ENCODE measurements at regions not wholly inside any gene's neighbourhood (a gene's known extent, or its start where the extent isn't known, plus 50 kb on each side); places are given as distances from the start of the nearest gene placed in this dataset.

DNA sequence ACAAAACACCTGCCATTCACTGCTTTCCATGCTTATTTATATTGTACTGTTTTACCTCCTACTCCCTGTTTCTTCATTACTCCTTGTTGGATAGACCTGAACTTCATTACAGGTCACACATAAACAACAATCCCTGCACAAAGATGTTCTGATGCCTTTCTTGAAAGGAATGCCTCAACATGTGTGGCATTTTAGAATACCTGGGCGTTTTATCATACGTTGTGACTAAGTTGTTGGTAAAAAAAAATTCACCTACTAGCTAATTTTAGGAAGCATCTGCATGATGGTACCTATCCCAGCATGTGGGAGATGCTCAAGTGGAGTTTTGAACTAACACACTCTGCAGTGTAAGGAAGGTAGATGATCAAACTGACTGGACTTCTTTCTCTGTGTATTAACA is 604.1 kb downstream of the TAF11L14 start:
- no peak for DNase-seq
- TF ChIP-seq, protein P1, sequence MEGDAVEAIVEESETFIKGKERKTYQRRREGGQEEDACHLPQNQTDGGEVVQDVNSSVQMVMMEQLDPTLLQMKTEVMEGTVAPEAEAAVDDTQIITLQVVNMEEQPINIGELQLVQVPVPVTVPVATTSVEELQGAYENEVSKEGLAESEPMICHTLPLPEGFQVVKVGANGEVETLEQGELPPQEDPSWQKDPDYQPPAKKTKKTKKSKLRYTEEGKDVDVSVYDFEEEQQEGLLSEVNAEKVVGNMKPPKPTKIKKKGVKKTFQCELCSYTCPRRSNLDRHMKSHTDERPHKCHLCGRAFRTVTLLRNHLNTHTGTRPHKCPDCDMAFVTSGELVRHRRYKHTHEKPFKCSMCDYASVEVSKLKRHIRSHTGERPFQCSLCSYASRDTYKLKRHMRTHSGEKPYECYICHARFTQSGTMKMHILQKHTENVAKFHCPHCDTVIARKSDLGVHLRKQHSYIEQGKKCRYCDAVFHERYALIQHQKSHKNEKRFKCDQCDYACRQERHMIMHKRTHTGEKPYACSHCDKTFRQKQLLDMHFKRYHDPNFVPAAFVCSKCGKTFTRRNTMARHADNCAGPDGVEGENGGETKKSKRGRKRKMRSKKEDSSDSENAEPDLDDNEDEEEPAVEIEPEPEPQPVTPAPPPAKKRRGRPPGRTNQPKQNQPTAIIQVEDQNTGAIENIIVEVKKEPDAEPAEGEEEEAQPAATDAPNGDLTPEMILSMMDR (IDR thresholded peaks at IDR 0.05): no peak
- Mint-ChIP-seq H3K36me3 (ENCODE audit: low read depth) (no peaks in the 10 kb centered on the region), H3K4me3 (no peak overlapping the region), H3K4me1 (ENCODE audit: low read depth) (no peaks in the 10 kb centered on the region), H3K27me3 (ENCODE audit: insufficient read depth) (no peaks in the 10 kb centered on the region), H3K27ac (no peak overlapping the region), H3K9me3 (peaks cover 9% of the 10 kb centered on the region)

- H3K4me3 Mint-ChIP-seq: no peak overlapping the region
- DNase-seq: no peak
- TF ChIP-seq, protein P1 (IDR thresholded peaks at IDR 0.05): no peak
- peaks cover 21% of the 10 kb centered on the region for H3K9me3 Mint-ChIP-seq
- peaks cover 1% of the 10 kb centered on the region; the same call in 1 of the 2 replicates for H3K27me3 Mint-ChIP-seq (ENCODE audit: insufficient read depth)
- H3K36me3 Mint-ChIP-seq (ENCODE audit: low read depth): no peaks in the 10 kb centered on the region; the same call in 1 of the 2 replicates
- no peaks in the 10 kb centered on the region for H3K4me1 Mint-ChIP-seq (ENCODE audit: low read depth)
- H3K27ac Mint-ChIP-seq: no peak overlapping the region
Measured at GRCh38 chr5:18240971-18241370, 606.7 kb downstream of the TAF11L14 start.

DNA sequence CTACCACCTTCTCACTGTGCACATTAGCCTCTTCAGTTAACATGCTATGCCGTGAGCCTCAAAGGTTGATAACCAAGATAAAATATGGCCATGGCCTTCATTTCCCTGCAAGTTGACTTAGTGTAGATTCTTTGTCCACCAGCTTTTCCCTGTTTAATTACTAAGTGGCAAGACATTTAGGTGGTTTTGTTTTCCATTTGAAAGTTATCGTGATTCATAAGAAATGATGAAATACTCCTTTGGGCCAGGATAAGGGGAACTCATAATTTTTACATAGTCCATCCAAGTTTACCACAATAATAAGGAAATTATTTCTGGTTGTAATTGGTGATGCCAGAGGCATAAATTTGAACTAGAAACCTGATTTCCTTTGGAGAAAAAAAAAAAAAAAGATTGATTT is 609.6 kb downstream of the TAF11L14 start:
- TF ChIP-seq, protein P1 (IDR thresholded peaks at IDR 0.05): no peak
- Mint-ChIP-seq H3K36me3 (ENCODE audit: low read depth) (no peaks in the 10 kb centered on the region; the same call in 1 of the 2 replicates), H3K9me3 (peaks cover 42% of the 10 kb centered on the region), H3K4me3 (no peak overlapping the region), H3K4me1 (ENCODE audit: low read depth) (no peaks in the 10 kb centered on the region), H3K27me3 (ENCODE audit: insufficient read depth) (peaks cover 1% of the 10 kb centered on the region; the same call in 1 of the 2 replicates), H3K27ac (no peak overlapping the region)
- no peak for DNase-seq

DNA sequence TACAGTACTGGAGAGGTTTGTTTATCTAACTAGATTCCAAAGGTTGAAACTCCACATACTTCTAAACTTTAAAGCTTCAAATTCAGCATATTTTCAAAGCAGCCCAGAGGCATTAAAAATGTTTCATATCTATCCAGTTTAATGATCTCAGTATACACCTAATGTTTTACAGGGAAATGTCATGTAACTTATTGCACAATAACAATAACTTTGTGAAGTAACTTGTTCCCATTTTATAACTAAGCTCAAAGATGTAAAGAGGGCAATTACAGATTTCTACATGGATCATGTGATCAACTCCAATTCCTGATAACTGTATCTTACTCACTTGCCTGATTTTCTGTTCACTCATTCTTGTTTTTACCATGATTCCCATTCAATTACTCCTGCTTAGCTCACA is 610.0 kb downstream of the TAF11L14 start:
- Mint-ChIP-seq H3K27me3 (ENCODE audit: insufficient read depth) (peaks cover 1% of the 10 kb centered on the region; the same call in 1 of the 2 replicates), H3K4me3 (no peak overlapping the region), H3K27ac (no peak overlapping the region), H3K4me1 (ENCODE audit: low read depth) (no peaks in the 10 kb centered on the region), H3K36me3 (ENCODE audit: low read depth) (no peaks in the 10 kb centered on the region; the same call in 1 of the 2 replicates), H3K9me3 (peaks cover 42% of the 10 kb centered on the region)
- TF ChIP-seq, protein P1 (IDR thresholded peaks at IDR 0.05): no peak
- DNase-seq: no peak

DNA sequence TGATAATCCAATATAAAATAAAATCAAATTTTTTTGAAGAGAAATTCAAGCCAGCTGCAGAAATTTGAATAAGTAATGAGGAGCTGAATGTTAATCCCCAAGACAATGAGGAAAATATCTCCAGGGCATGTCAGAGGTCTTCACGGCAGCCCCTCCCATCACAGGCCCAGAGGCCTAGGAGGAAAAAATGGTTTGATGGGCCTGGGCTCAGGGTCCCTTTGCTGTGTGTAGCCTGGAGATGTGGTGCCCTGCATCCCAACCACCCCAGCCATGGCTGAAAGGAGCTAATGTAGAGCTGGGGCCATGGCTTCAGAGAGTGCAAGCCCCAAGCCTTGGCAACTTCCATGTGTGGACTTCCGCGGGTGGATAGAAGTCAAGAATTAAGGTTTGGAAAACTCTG is 618.3 kb downstream of the TAF11L14 start:
- no peaks in the 10 kb centered on the region for H3K27me3 Mint-ChIP-seq (ENCODE audit: insufficient read depth)
- no peak overlapping the region for H3K27ac Mint-ChIP-seq
- H3K36me3 Mint-ChIP-seq (ENCODE audit: low read depth): peaks cover 7% of the 10 kb centered on the region; the same call in 1 of the 2 replicates
- no peaks in the 10 kb centered on the region for H3K4me1 Mint-ChIP-seq (ENCODE audit: low read depth)
- peaks cover 61% of the 10 kb centered on the region for H3K9me3 Mint-ChIP-seq
- TF ChIP-seq, protein P1 (IDR thresholded peaks at IDR 0.05): no peak
- H3K4me3 Mint-ChIP-seq: no peak overlapping the region
- DNase-seq: no peak
